RKO (cell line): ENCODE measurements at regions not wholly inside any gene's neighbourhood (a gene's known extent, or its start where the extent isn't known, plus 50 kb on each side); places are given as distances from the start of the nearest gene placed in this dataset.
"Not testable (repeated sequence)": the region's sequence is repeated elsewhere in the genome, so short reads cannot be mapped to it uniquely, and the experiment has no call there.

ENCODE experiments used
- DNase-seq: peaks from one replicate; pipeline ENCODE4 v3.0.0-alpha.2; 2016; ENCODE audit warnings: low spot score

DNA sequence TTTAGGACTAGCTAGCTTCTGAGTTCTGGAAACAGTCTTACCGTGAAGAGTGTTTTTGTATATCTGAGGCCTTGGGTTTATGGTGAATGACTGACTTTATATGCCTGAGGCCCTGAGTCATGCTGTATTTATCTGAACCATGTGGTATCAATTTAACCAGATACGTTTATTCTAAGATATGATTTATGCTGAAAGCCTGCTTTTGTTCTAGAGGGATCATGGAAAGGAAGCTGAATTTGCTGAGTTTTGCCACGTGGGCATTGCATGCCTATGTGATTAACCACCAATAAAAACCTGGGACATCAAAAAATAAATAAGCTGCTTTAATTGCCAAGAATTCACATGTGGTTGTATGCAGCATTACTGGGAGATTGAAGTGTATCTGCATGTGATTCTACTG, 1374.7 kb upstream of the PCDH10 start:
- DNase-seq, result peak; percentile 1

DNA sequence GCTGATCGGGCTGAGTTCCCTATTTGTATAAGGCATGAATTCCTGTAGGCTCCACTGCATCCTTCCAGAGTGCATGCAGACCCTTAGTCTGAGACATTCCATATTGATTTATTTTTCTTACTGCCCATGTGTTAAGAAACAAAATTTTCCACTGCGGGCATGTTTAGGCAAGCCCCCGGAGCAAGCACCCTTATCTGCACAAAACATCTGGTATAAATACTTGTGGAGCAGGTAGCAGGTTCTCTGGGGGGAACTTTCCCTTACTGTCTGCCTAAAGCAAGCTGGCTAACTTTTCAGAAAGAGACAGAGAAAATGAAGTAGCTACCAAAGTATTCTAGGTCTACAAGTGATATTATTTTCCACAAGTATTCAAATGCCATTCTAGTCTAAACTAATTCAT, 1338.5 kb upstream of the PCDH10 start:
- DNase-seq, result not testable (repeated sequence)
